Thyroid gland (tissue), 4 donors: ENCODE measurements at regions not wholly inside any gene's neighbourhood (a gene's known extent, or its start where the extent isn't known, plus 50 kb on each side); places are given as distances from the start of the nearest gene placed in this dataset.
"Not testable (repeated sequence)": the region's sequence is repeated elsewhere in the genome, so short reads cannot be mapped to it uniquely, and the experiment has no call there.

Experiments used
- POLR2A ChIP-seq, 2 donors: fragments of 450-650 bp; IDR thresholded peaks; one replicate each; pipeline ENCODE4 v1.6.1; 2017; ENCODE audit warnings: antibody characterized with exemption in 2 of 2, mild to moderate bottlenecking in 2 of 2, moderate library complexity in 1 of 2
- TF ChIP-seq, protein P1 (sequence below), 6 experiments: fragments of 200-600 bp in 3 of 6; fragments of 450-650 bp in 3 of 6; sonication (generic) in 3 of 6; IDR thresholded peaks; one replicate each; pipeline ENCODE4 v1.5.1; 2016 to 2019; ENCODE audit warnings: antibody characterized with exemption in 6 of 6, mild to moderate bottlenecking in 2 of 6, inconsistent platforms in 1 of 6, moderate library complexity in 1 of 6

DNA sequence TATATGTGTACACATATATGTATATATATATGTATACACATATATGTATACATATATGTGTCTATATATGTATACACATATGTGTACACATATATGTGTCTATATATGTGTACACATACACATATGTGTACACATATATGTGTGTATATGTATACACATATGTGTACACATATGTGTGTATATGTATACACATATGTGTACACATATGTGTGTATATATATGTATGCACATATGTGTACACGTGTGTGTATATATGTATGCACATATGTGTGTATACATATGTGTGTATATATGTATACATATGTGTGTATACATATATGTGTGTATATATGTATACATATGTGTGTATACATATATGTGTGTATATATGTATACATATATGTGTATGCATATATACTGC lies 76.7 kb upstream of the RBPJ start:
- TF ChIP-seq POLR2A (IDR thresholded peaks at IDR 0.05) = not testable (repeated sequence)
- TF ChIP-seq, protein P1, sequence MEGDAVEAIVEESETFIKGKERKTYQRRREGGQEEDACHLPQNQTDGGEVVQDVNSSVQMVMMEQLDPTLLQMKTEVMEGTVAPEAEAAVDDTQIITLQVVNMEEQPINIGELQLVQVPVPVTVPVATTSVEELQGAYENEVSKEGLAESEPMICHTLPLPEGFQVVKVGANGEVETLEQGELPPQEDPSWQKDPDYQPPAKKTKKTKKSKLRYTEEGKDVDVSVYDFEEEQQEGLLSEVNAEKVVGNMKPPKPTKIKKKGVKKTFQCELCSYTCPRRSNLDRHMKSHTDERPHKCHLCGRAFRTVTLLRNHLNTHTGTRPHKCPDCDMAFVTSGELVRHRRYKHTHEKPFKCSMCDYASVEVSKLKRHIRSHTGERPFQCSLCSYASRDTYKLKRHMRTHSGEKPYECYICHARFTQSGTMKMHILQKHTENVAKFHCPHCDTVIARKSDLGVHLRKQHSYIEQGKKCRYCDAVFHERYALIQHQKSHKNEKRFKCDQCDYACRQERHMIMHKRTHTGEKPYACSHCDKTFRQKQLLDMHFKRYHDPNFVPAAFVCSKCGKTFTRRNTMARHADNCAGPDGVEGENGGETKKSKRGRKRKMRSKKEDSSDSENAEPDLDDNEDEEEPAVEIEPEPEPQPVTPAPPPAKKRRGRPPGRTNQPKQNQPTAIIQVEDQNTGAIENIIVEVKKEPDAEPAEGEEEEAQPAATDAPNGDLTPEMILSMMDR (IDR thresholded peaks at IDR 0.05) = not testable (repeated sequence)
